OCI-LY7 (cell line): ENCODE measurements at regions not wholly inside any gene's neighbourhood (a gene's known extent, or its start where the extent isn't known, plus 50 kb on each side); places are given as distances from the start of the nearest gene placed in this dataset.

Experiments
- BruUV-seq: library from RNA; stranded (reverse); fragments of 400-500 nt; replicated peaks from 2 replicates; lab custom pipeline; 2021; lab: Mats Ljungman, UMichigan
- CTCF ChIA-PET: fragments of 300-600 bp; sonication (Branson Sonifier 250); formaldehyde crosslinking; loops from one replicate; lab custom pipeline; 2022; ENCODE audit warnings: antibody characterized with exemption; ENCODE audit not compliant: unreplicated experiment; lab: Charles Lee
- POLR2A ChIA-PET: fragments of 300-600 bp; sonication (Branson Sonifier 250); formaldehyde crosslinking; loops from one replicate; lab custom pipeline; 2022; ENCODE audit warnings: antibody characterized with exemption; lab: Charles Lee
- DNase-seq: peaks from one replicate; pipeline ENCODE4 v3.0.0-alpha.2; 2015; ENCODE audit warnings: low spot score
- H2AFZ ChIP-seq: fragments of 200-600 bp; sonication (generic), shearing (Covaris generic); 2 replicates; pipeline ENCODE4 v1.6.1; 2014; ENCODE audit warnings: mild to moderate bottlenecking, antibody characterized with exemption, low read length, moderate library complexity
- H3K27ac ChIP-seq: fragments of 200-600 bp; sonication (generic); 2 replicates; pipeline ENCODE4 v1.5.1; 2014; ENCODE audit warnings: mixed run types, low read depth, mild to moderate bottlenecking, moderate library complexity, low read length, inconsistent platforms; ENCODE audit not compliant: poor library complexity, severe bottlenecking
- H3K36me3 ChIP-seq: fragments of 200-600 bp; sonication (generic); 2 replicates; pipeline ENCODE4 v1.6.1; 2014; ENCODE audit warnings: mild to moderate bottlenecking, antibody characterized with exemption, low read length, moderate library complexity, mixed read lengths; ENCODE audit not compliant: insufficient read depth
- H3K4me1 ChIP-seq: fragments of 200-600 bp; sonication (generic); 2 replicates; pipeline ENCODE4 v1.5.1; 2014; ENCODE audit warnings: mild to moderate bottlenecking, low read length; ENCODE audit not compliant: insufficient read depth, poor library complexity, severe bottlenecking
- H3K4me2 ChIP-seq: fragments of 200-600 bp; sonication (generic); 2 replicates; pipeline ENCODE4 v1.6.1; 2014; ENCODE audit warnings: mild to moderate bottlenecking, low read length
- H3K4me3 ChIP-seq: fragments of 200-600 bp; sonication (generic); 2 replicates; pipeline ENCODE4 v1.5.1; 2014; ENCODE audit warnings: mild to moderate bottlenecking, low read depth, low read length; ENCODE audit not compliant: poor library complexity, severe bottlenecking
- H3K79me2 ChIP-seq: fragments of 200-600 bp; sonication (generic); 2 replicates; pipeline ENCODE4 v1.6.1; 2016; ENCODE audit warnings: low read depth, mild to moderate bottlenecking, low read length, moderate library complexity, mixed read lengths; ENCODE audit not compliant: insufficient read depth
- H3K9me2 ChIP-seq: fragments of 200-600 bp; sonication (generic); 2 replicates; pipeline ENCODE4 v1.6.1; 2016; ENCODE audit warnings: mild to moderate bottlenecking, low read length, mixed read lengths; ENCODE audit not compliant: insufficient read depth
- H3K9me3 ChIP-seq: fragments of 200-600 bp; sonication (generic); 2 replicates; pipeline ENCODE4 v1.6.1; 2014; ENCODE audit warnings: mild to moderate bottlenecking, mixed run types, low read length, mixed read lengths
- H4K20me1 ChIP-seq: fragments of 200-600 bp; sonication (generic); 2 replicates; pipeline ENCODE4 v1.6.1; 2014; ENCODE audit warnings: mild to moderate bottlenecking, antibody characterized with exemption, low read length, moderate library complexity, mixed read lengths; ENCODE audit not compliant: insufficient read depth
- CTCF ChIP-seq: fragments of 200-600 bp; sonication (generic); conservative IDR thresholded peaks from 2 replicates; pipeline ENCODE4 v1.5.1; 2014; ENCODE audit warnings: mild to moderate bottlenecking, antibody characterized with exemption, low read length, moderate library complexity, mixed read lengths
- EZH2phosphoT487 ChIP-seq: fragments of 200-600 bp; sonication (generic); IDR thresholded peaks from 2 replicates; pipeline ENCODE4 v1.6.1; 2018; ENCODE audit warnings: low read depth, borderline replicate concordance, mild to moderate bottlenecking, mixed run types, antibody characterized with exemption, low read length, moderate library complexity, mixed read lengths
- intact Hi-C: fragments of 100-400 bp; cut with micrococcal nuclease; formaldehyde crosslinking; loops from one replicate; pipeline ENCODE4 v1.10.0; 2022; ENCODE audit not compliant: unreplicated experiment

DNA sequence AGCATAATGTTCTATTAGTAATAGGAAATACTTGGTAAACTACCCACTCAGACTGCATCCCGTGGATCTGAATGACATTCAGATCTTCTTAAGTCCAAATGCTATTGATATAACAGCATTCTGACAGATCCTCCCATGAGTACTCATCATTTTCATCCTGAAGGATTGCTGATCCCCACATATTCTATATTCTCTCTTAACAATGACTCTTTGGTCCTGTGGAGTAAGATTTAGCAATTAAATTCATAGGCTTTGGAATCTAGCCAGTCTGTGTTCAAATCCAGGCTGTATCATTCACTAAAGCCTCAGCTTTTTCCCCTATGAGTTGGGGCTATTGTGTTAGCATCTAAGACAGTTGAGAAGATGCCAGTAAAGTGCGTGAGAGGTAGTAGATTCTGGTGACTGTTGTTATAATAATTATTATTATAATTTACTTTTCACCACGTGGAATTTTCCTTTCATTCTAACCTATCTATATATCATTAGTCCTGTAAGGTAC is 591.3 kb upstream of the SYT4 start:
- Histone ChIP-seq H3K79me2 (no peaks in the 10 kb centered on the region), H3K4me2 (no peak overlapping the region), H3K9me2 (no peaks in the 10 kb centered on the region), H3K4me1 (no peaks in the 10 kb centered on the region), H3K9me3 (no peaks in the 10 kb centered on the region), H3K27ac (no peak overlapping the region), H3K36me3 (no peaks in the 10 kb centered on the region), H3K4me3 (no peak overlapping the region), H2AFZ (no peak overlapping the region), H4K20me1 (no peaks in the 10 kb centered on the region)
- CTCF ChIA-PET: no interaction called here
- POLR2A ChIA-PET: no interaction called here
- BruUV-seq: no TSS peak
- no peak for DNase-seq
- intact Hi-C loops: no loop called here
- no peak for TF ChIP-seq CTCF
- no peak for TF ChIP-seq EZH2phosphoT487

- intact Hi-C loops: no loop called here
- H3K79me2 ChIP-seq: no peaks in the 10 kb centered on the region
- BruUV-seq: no TSS peak
- H3K4me1 ChIP-seq: no peaks in the 10 kb centered on the region
- H3K9me2 ChIP-seq: no peaks in the 10 kb centered on the region
- no peaks in the 10 kb centered on the region for H3K36me3 ChIP-seq
- H3K4me3 ChIP-seq: no peak overlapping the region
- TF ChIP-seq EZH2phosphoT487 (no peak), CTCF (no peak)
- DNase-seq: no peak
- H2AFZ ChIP-seq: no peak overlapping the region
- CTCF ChIA-PET: no interaction called here
- no peaks in the 10 kb centered on the region for H3K9me3 ChIP-seq
- POLR2A ChIA-PET: no interaction called here
- H3K4me2 ChIP-seq: no peak overlapping the region
- no peak overlapping the region for H3K27ac ChIP-seq
- H4K20me1 ChIP-seq: no peaks in the 10 kb centered on the region
These were observed 592.2 kb upstream of the SYT4 start for GRCh38 chr18:43869451-43870008.

DNA sequence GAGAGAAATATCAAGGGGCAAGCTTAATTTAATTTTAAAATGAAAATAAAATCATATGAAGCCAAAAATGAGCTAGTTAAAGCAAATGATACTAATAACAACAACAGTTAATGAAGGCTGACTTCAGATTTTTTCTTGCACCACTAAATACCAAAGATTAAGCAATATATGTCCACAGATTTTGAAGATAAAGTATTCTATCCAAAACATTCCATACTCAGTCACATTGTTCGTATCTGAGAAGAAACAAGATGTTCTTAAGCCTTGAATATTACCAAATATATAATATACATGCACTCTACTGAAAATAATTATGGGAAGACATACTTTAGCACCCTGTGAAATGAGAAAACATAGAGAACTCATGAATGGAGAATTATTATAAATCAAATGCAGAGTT is 593.3 kb upstream of the SYT4 start:
- H3K79me2 ChIP-seq: no peaks in the 10 kb centered on the region
- TF ChIP-seq EZH2phosphoT487: no peak
- no peak for TF ChIP-seq CTCF
- DNase-seq: no peak

More for the DNA sequence above, 593.3 kb upstream of the SYT4 start:
- no peak overlapping the region for H3K27ac ChIP-seq
- H3K36me3 ChIP-seq: no peaks in the 10 kb centered on the region
- H3K4me2 ChIP-seq: no peak overlapping the region
- no peaks in the 10 kb centered on the region for H3K4me1 ChIP-seq
- POLR2A ChIA-PET: no interaction called here
- intact Hi-C loops: no loop called here
- CTCF ChIA-PET: no interaction called here
- no peaks in the 10 kb centered on the region for H4K20me1 ChIP-seq
- no peak overlapping the region for H3K4me3 ChIP-seq
- no peaks in the 10 kb centered on the region for H3K9me3 ChIP-seq
- no TSS peak for BruUV-seq
- no peaks in the 10 kb centered on the region for H3K9me2 ChIP-seq
- no peak overlapping the region for H2AFZ ChIP-seq
